HEK293T (cell line): ENCODE measurements at regions not wholly inside any gene's neighbourhood (a gene's known extent, or its start where the extent isn't known, plus 50 kb on each side); places are given as distances from the start of the nearest gene placed in this dataset.

Source experiments
- CTCF ChIA-PET: fragments of 350-600 bp; formaldehyde crosslinking; extraction: SDS; loops from one replicate; lab custom pipeline; 2021; ENCODE audit warnings: antibody characterized with exemption, inconsistent platforms; lab: Yijun Ruan, JAX
- POLR2A ChIA-PET: fragments of 350-600 bp; formaldehyde crosslinking; extraction: SDS; loops from one replicate; lab custom pipeline; 2020; ENCODE audit warnings: antibody characterized with exemption, inconsistent platforms; lab: Yijun Ruan, JAX
- DNase-seq: peaks from one replicate; pipeline ENCODE4 v3.0.0; 2012; ENCODE audit warnings: mixed read lengths; ENCODE audit errors: extremely low spot score
- ARNT ChIP-seq: fragments of 450-650 bp; IDR thresholded peaks from 2 replicates; pipeline ENCODE4 v1.6.1; 2017; ENCODE audit warnings: mild to moderate bottlenecking
- BHLHE40 ChIP-seq: fragments of 450-650 bp; IDR thresholded peaks from 2 replicates; pipeline ENCODE4 v1.6.1; 2016; ENCODE audit warnings: mild to moderate bottlenecking, moderate library complexity, borderline replicate concordance
- CTBP1 ChIP-seq: fragments of 450-650 bp; IDR thresholded peaks from 2 replicates; pipeline ENCODE4 v1.6.1; 2016; ENCODE audit warnings: borderline replicate concordance
- ELF4 ChIP-seq: fragments of 450-650 bp; IDR thresholded peaks from 2 replicates; pipeline ENCODE4 v1.6.1; 2017; ENCODE audit warnings: antibody characterized with exemption
- FOXA1 ChIP-seq: fragments of 450-650 bp; IDR thresholded peaks from 2 replicates; pipeline ENCODE4 v1.6.1; 2016; ENCODE audit warnings: mild to moderate bottlenecking
- FOXK2 ChIP-seq: fragments of 450-650 bp; IDR thresholded peaks from 2 replicates; pipeline ENCODE4 v1.6.1; 2016; ENCODE audit warnings: mild to moderate bottlenecking
- FOXM1 ChIP-seq: fragments of 450-650 bp; IDR thresholded peaks from 2 replicates; pipeline ENCODE4 v1.6.1; 2017; ENCODE audit warnings: mild to moderate bottlenecking, borderline replicate concordance
- HDGF ChIP-seq: fragments of 450-650 bp; IDR thresholded peaks from 2 replicates; pipeline ENCODE4 v1.6.1; 2017; ENCODE audit warnings: antibody characterized with exemption, borderline replicate concordance
- L3MBTL2 ChIP-seq: fragments of 450-650 bp; conservative IDR thresholded peaks from 2 replicates; pipeline ENCODE4 v1.6.1; 2016; ENCODE audit warnings: mild to moderate bottlenecking
- LEF1 ChIP-seq: fragments of 450-650 bp; IDR thresholded peaks from 2 replicates; pipeline ENCODE4 v1.6.1; 2017; ENCODE audit warnings: mild to moderate bottlenecking, borderline replicate concordance
- NFRKB ChIP-seq: fragments of 450-650 bp; IDR thresholded peaks from 2 replicates; pipeline ENCODE4 v1.6.1; 2016; ENCODE audit warnings: mild to moderate bottlenecking, moderate library complexity
- PKNOX1 ChIP-seq: fragments of 450-650 bp; IDR thresholded peaks from 2 replicates; pipeline ENCODE4 v1.6.1; 2016
- SP1 ChIP-seq: fragments of 450-650 bp; IDR thresholded peaks from 2 replicates; pipeline ENCODE4 v1.6.1; 2017
- SUZ12 ChIP-seq: fragments of 450-650 bp; IDR thresholded peaks from 2 replicates; pipeline ENCODE4 v1.6.1; 2016; ENCODE audit warnings: mild to moderate bottlenecking
- TARDBP ChIP-seq: fragments of 450-650 bp; IDR thresholded peaks from 2 replicates; pipeline ENCODE4 v1.6.1; 2016
- ZNF384 ChIP-seq: fragments of 450-650 bp; IDR thresholded peaks from 2 replicates; pipeline ENCODE4 v1.6.1; 2016

- DNase-seq = no peak
- ChIA-PET CTCF (no interaction called here), POLR2A (no interaction called here)
- TF ChIP-seq BHLHE40 (no peak), SUZ12 (no peak), FOXK2 (no peak), NFRKB (no peak), TARDBP (no peak), ZNF384 (no peak), SP1 (no peak)
These were observed 832.5 kb downstream of the TBC1D22A start for GRCh38 chr22:47594836-47595521.

GRCh38 chr22:47593911-47594311 lies 831.5 kb downstream of the TBC1D22A start:
- ChIA-PET CTCF (no interaction called here), POLR2A (no interaction called here)
- DNase-seq = no peak
- no peak for TF ChIP-seq TARDBP

GRCh38 chr22:47593291-47593690 lies 830.8 kb downstream of the TBC1D22A start:
- POLR2A ChIA-PET = no interaction called here
- CTCF ChIA-PET = no interaction called here
- no peak for DNase-seq
- TF ChIP-seq HDGF (no peak), ARNT (no peak), TARDBP (no peak), CTBP1 (no peak), BHLHE40 (no peak), FOXM1 (no peak), FOXA1 (no peak), LEF1 (no peak), SP1 (no peak), PKNOX1 (no peak), FOXK2 (no peak), ELF4 (no peak), L3MBTL2 (no peak), ZNF384 (no peak)

- no peak for DNase-seq
- ChIA-PET POLR2A (no interaction called here), CTCF (no interaction called here)
- TF ChIP-seq CTBP1 (no peak), FOXA1 (no peak), HDGF (no peak), SUZ12 (no peak), ZNF384 (no peak), SP1 (no peak), PKNOX1 (no peak), ARNT (no peak), ELF4 (no peak), FOXK2 (no peak), TARDBP (no peak), FOXM1 (no peak)
These were observed 830.3 kb downstream of the TBC1D22A start for GRCh38 chr22:47592791-47593190.

GRCh38 chr22:47591709-47592108 lies 829.3 kb downstream of the TBC1D22A start:
- ChIA-PET CTCF (no interaction called here), POLR2A (no interaction called here)
- no peak for TF ChIP-seq PKNOX1
- no peak for TF ChIP-seq HDGF
- no peak for DNase-seq

GRCh38 chr22:47591016-47591415 lies 828.6 kb downstream of the TBC1D22A start:
- DNase-seq = no peak
- TF ChIP-seq ARNT (no peak), HDGF (no peak), ZNF384 (no peak), BHLHE40 (no peak), FOXM1 (no peak), SUZ12 (no peak), NFRKB (no peak), PKNOX1 (no peak)
- POLR2A ChIA-PET = no interaction called here
- CTCF ChIA-PET = no interaction called here
